ENCODE measurements at regions not wholly inside any gene's neighbourhood (a gene's known extent, or its start where the extent isn't known, plus 50 kb on each side); places are given as distances from the start of the nearest gene placed in this dataset.
"Not testable (repeated sequence)": the region's sequence is repeated elsewhere in the genome, so short reads cannot be mapped to it uniquely, and the experiment has no call there.

DNA sequence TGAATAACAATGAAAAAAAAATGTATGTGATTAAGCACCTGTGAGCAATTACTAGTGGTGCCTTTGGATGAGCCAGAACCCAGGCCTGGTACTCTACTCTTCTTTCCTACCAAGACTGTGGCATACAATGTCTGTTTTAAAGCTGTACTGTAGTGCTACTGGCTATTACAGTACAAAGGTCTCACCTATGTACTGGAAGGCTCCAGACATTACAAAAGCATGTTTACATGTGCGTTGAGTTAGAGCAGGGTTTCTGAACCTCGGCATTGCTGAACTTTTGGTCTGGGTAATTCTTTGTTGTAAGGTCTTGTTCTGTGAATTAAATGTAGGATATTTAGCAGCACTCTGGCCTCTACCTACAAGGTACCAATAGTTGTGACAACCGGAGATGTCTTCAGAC, 153.8 kb downstream of the SPATA18 start:
- dilution Hi-C loops (cut with MboI; ENCODE audit: extremely low pct_ligation_motif_present, low sequenced_read_pairs) (no loop called here), intact Hi-C loops (cut with micrococcal nuclease) (no loop called here)
- no peak overlapping the region for H3K4me3 ChIP-seq (replicated peaks in 1 of 3; ENCODE audit: insufficient read depth in 1 of 3, low read depth in 1 of 3, low read length in 3 of 3)
- H3K4me2 ChIP-seq (ENCODE audit: insufficient read depth, low read length): no peak overlapping the region
- no peaks in the 10 kb centered on the region for H4K20me1 ChIP-seq (replicated peaks; ENCODE audit: control insufficient read depth, extremely low read depth, insufficient read depth, low read length)
- H3K27me3 ChIP-seq (ENCODE audit: control insufficient read depth in 2 of 2, insufficient read depth in 2 of 2, low read length in 2 of 2): no peaks in the 10 kb centered on the region
- H3K4me1 ChIP-seq (ENCODE audit: control insufficient read depth, extremely low read depth, insufficient read depth, low read length): no peaks in the 10 kb centered on the region
- H3K27ac ChIP-seq (ENCODE audit: insufficient read depth, low read depth, low read length): no peak overlapping the region
- POLR2A ChIA-PET: no interaction called here
- no peaks in the 10 kb centered on the region for H3K79me2 ChIP-seq (ENCODE audit: control insufficient read depth, insufficient read depth, low read length)
- no peaks in the 10 kb centered on the region for H3K36me3 ChIP-seq (ENCODE audit: control insufficient read depth in 2 of 2, extremely low read depth in 1 of 2, insufficient read depth in 2 of 2, low read length in 2 of 2)
- H3K9me1 ChIP-seq (replicated peaks; ENCODE audit: control insufficient read depth, extremely low read depth, insufficient read depth, low read length): no peaks in the 10 kb centered on the region
- no peak for DNase-seq (ENCODE audit: low read depth, low spot score)
- CTCF ChIA-PET: no interaction called here
- no peaks in the 10 kb centered on the region for H3K9me3 ChIP-seq (replicated peaks; ENCODE audit: control insufficient read depth, insufficient read depth, low read length)
- no peak for FAIRE-seq
- BruUV-seq (replicated peaks): no TSS peak
- H2AFZ ChIP-seq (ENCODE audit: low read depth, low read length): no peak overlapping the region
- no peak overlapping the region for H3K9ac ChIP-seq (replicated peaks; ENCODE audit: extremely low read depth, insufficient read depth, low read length)
- TF ChIP-seq GATA2 (IDR thresholded peaks at IDR 0.05; ENCODE audit: insufficient read depth, insufficient read length, low read depth, low read length) (no peak), POLR2A (IDR thresholded peaks at IDR 0.05; ENCODE audit: low read depth, low read length) (no peak), MYC (IDR thresholded peaks at IDR 0.05; ENCODE audit: low read depth, low read length) (no peak), JUN (IDR thresholded peaks at IDR 0.05; ENCODE audit: borderline replicate concordance, insufficient read depth, insufficient read length, low read depth) (no peak), FOS (IDR thresholded peaks at IDR 0.05; ENCODE audit: borderline replicate concordance, insufficient read depth, low read length) (no peak)
- TF ChIP-seq, protein P1, sequence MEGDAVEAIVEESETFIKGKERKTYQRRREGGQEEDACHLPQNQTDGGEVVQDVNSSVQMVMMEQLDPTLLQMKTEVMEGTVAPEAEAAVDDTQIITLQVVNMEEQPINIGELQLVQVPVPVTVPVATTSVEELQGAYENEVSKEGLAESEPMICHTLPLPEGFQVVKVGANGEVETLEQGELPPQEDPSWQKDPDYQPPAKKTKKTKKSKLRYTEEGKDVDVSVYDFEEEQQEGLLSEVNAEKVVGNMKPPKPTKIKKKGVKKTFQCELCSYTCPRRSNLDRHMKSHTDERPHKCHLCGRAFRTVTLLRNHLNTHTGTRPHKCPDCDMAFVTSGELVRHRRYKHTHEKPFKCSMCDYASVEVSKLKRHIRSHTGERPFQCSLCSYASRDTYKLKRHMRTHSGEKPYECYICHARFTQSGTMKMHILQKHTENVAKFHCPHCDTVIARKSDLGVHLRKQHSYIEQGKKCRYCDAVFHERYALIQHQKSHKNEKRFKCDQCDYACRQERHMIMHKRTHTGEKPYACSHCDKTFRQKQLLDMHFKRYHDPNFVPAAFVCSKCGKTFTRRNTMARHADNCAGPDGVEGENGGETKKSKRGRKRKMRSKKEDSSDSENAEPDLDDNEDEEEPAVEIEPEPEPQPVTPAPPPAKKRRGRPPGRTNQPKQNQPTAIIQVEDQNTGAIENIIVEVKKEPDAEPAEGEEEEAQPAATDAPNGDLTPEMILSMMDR (IDR thresholded peaks at IDR 0.05; ENCODE audit: extremely low read depth in 1 of 2, insufficient read depth in 1 of 2, low read depth in 1 of 2, low read length in 2 of 2): no peak

DNA sequence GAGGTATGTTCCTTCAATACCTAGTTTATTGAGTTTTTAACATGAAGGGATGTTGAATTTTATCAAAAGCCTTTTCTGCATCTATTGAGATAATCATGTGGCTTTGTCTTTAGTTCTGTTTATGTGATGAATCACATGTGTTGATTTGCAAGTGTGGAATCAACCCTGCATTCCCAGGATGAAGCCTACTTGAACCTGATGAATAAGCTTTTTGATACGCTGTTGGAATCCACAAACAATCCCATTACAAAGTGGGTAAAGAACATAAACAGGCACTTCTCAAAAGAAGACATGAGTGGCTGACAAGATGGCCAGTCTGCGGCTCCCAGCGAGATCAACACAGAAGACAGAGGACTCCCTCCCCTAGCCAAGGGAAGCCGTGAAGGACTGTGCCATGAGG, 156.0 kb downstream of the SPATA18 start:
- H3K9me1 ChIP-seq (replicated peaks; ENCODE audit: control insufficient read depth, extremely low read depth, insufficient read depth, low read length); H3K4me1 ChIP-seq (ENCODE audit: control insufficient read depth, extremely low read depth, insufficient read depth, low read length); BruUV-seq (replicated peaks); H2AFZ ChIP-seq (ENCODE audit: low read depth, low read length); H3K4me2 ChIP-seq (ENCODE audit: insufficient read depth, low read length); H3K27ac ChIP-seq (ENCODE audit: insufficient read depth, low read depth, low read length); H3K36me3 ChIP-seq (ENCODE audit: control insufficient read depth in 2 of 2, extremely low read depth in 1 of 2, insufficient read depth in 2 of 2, low read length in 2 of 2); H3K79me2 ChIP-seq (ENCODE audit: control insufficient read depth, insufficient read depth, low read length); DNase-seq (ENCODE audit: low read depth, low spot score); H3K9ac ChIP-seq (replicated peaks; ENCODE audit: extremely low read depth, insufficient read depth, low read length); dilution Hi-C loops (cut with MboI; ENCODE audit: extremely low pct_ligation_motif_present, low sequenced_read_pairs); FAIRE-seq; H3K9me3 ChIP-seq (replicated peaks; ENCODE audit: control insufficient read depth, insufficient read depth, low read length); H3K27me3 ChIP-seq (ENCODE audit: control insufficient read depth in 2 of 2, insufficient read depth in 2 of 2, low read length in 2 of 2); CTCF ChIA-PET; intact Hi-C loops (cut with micrococcal nuclease); H4K20me1 ChIP-seq (replicated peaks; ENCODE audit: control insufficient read depth, extremely low read depth, insufficient read depth, low read length); POLR2A ChIA-PET; H3K4me3 ChIP-seq (replicated peaks in 1 of 3; ENCODE audit: insufficient read depth in 1 of 3, low read depth in 1 of 3, low read length in 3 of 3): not testable (repeated sequence)
